Sciatic nerve (tissue), 2 donors: ENCODE measurements at regions not wholly inside any gene's neighbourhood (a gene's known extent, or its start where the extent isn't known, plus 50 kb on each side); places are given as distances from the start of the nearest gene placed in this dataset.
"Not testable (repeated sequence)": the region's sequence is repeated elsewhere in the genome, so short reads cannot be mapped to it uniquely, and the experiment has no call there.

Experiments used
- ATAC-seq: fragments of 200-7000 bp; cut with Tn5 transposase; one replicate; pipeline ENCODE4 v1.9.1; 2020; ENCODE audit warnings: mild to moderate bottlenecking, moderate library complexity
- DNase-seq: peaks from one replicate; pipeline ENCODE4 v3.0.0-alpha.2; 2020; ENCODE audit warnings: low spot score
- intact Hi-C: fragments of 100-400 bp; cut with DNase I; formaldehyde crosslinking; loops from one replicate; pipeline ENCODE4 v1.14.2; 2022
- donor health status: DM: no; HTN: no; CAD: no.
- donor health status: DM: no; HTN: no; CAD: no.

- DNase-seq (no peak), ATAC-seq (no peak)
- intact Hi-C loops, result no loop called here
Observed at GRCh38 chr20:52438326-52438963, 246.9 kb upstream of the ZFP64 start.

- intact Hi-C loops, result no loop called here
- ATAC-seq (no peak), DNase-seq (no peak)
Observed at GRCh38 chr20:52434453-52434852, 242.9 kb upstream of the ZFP64 start.

- intact Hi-C loops, result no loop called here
- no peak for ATAC-seq
- DNase-seq, result no peak
Observed at GRCh38 chr20:52434041-52434425, 242.5 kb upstream of the ZFP64 start.

- intact Hi-C loops, result no loop called here
- ATAC-seq (no peak), DNase-seq (no peak)
Observed at GRCh38 chr20:52433326-52434040, 241.9 kb upstream of the ZFP64 start.

GRCh38 chr20:52432740-52433139, 241.2 kb upstream of the ZFP64 start:
- intact Hi-C loops, result no loop called here
- no peak for DNase-seq
- ATAC-seq, result peak; percentile 61

- DNase-seq (no peak), ATAC-seq (no peak)
- intact Hi-C loops, result no loop called here
Observed at GRCh38 chr20:52429029-52429428, 237.4 kb upstream of the ZFP64 start.

GRCh38 chr20:52427960-52428359, 236.4 kb upstream of the ZFP64 start:
- ATAC-seq (no peak), DNase-seq (no peak)
- intact Hi-C loops, result no loop called here

- no peak for DNase-seq
- no peak for ATAC-seq
- intact Hi-C loops, result no loop called here
Observed at GRCh38 chr20:52426856-52427255, 235.3 kb upstream of the ZFP64 start.

GRCh38 chr20:52425701-52426100, 234.1 kb upstream of the ZFP64 start:
- DNase-seq, result no peak
- intact Hi-C loops, result no loop called here
- no peak for ATAC-seq

- DNase-seq, result no peak
- ATAC-seq, result no peak
- intact Hi-C loops, result no loop called here
Observed at GRCh38 chr20:52425253-52425652, 233.7 kb upstream of the ZFP64 start.

GRCh38 chr20:52424357-52424942, 232.9 kb upstream of the ZFP64 start:
- ATAC-seq, intact Hi-C loops, DNase-seq: not testable (repeated sequence)

- ATAC-seq, DNase-seq, intact Hi-C loops: not testable (repeated sequence)
Observed at GRCh38 chr20:52423536-52424140, 232.1 kb upstream of the ZFP64 start.

GRCh38 chr20:52422574-52423336, 231.2 kb upstream of the ZFP64 start:
- ATAC-seq (peak; percentile 75), DNase-seq (no peak)
- intact Hi-C loops, result no loop called here

- no peak for ATAC-seq
- no peak for DNase-seq
- intact Hi-C loops, result no loop called here
Observed at GRCh38 chr20:52420805-52421204, 229.2 kb upstream of the ZFP64 start.

- intact Hi-C loops, result no loop called here
- ATAC-seq, result no peak
Observed at GRCh38 chr20:52419205-52419604, 227.6 kb upstream of the ZFP64 start.

GRCh38 chr20:52416953-52417352, 225.4 kb upstream of the ZFP64 start:
- no peak for ATAC-seq
- intact Hi-C loops, result no loop called here
- no peak for DNase-seq

More at GRCh38 chr20:52419205-52419604, 227.6 kb upstream of the ZFP64 start:
- no peak for DNase-seq

GRCh38 chr20:52411611-52412010, 220.0 kb upstream of the ZFP64 start:
- intact Hi-C loops, result no loop called here
- ATAC-seq (no peak), DNase-seq (no peak)

GRCh38 chr20:52410731-52411234, 219.2 kb upstream of the ZFP64 start:
- intact Hi-C loops, result no loop called here
- DNase-seq (no peak), ATAC-seq (no peak)

GRCh38 chr20:52410182-52410647, 218.6 kb upstream of the ZFP64 start:
- intact Hi-C loops, result no loop called here
- peak; percentile 46 for ATAC-seq
- DNase-seq, result no peak
